HEK293 (cell line): ENCODE measurements at regions not wholly inside any gene's neighbourhood (a gene's known extent, or its start where the extent isn't known, plus 50 kb on each side); places are given as distances from the start of the nearest gene placed in this dataset.

Experiments used
- CTCF ChIA-PET: fragments of 350-600 bp; formaldehyde crosslinking; extraction: SDS; loops from one replicate; lab custom pipeline; 2021; ENCODE audit warnings: antibody characterized with exemption; lab: Yijun Ruan, JAX
- POLR2A ChIA-PET: fragments of 300-600 bp; formaldehyde crosslinking; extraction: SDS; loops from one replicate; lab custom pipeline; 2020; ENCODE audit warnings: antibody characterized with exemption, inconsistent platforms; lab: Yijun Ruan, JAX
- H3K27ac ChIP-seq: fragments of 200-500 bp; sonication (Bioruptor generic); 2 replicates; pipeline ENCODE4 v1.5.1; 2014; ENCODE audit warnings: low read depth, low read length, control low read depth, inconsistent platforms; ENCODE audit errors: extremely low read depth
- H3K36me3 ChIP-seq, 2 experiments: fragments of 200-500 bp in 1 of 2; sonication (Bioruptor generic) in 1 of 2; 1 replicate in 1 of 2; 2 replicates in 1 of 2; pipeline ENCODE4 v1.5.1; 2014 to 2017; ENCODE audit warnings: inconsistent platforms in 2 of 2, low read length in 2 of 2; ENCODE audit not compliant: control insufficient read depth in 2 of 2, insufficient read depth in 1 of 2
- H3K4me1 ChIP-seq: fragments of 200-500 bp; sonication (Bioruptor generic); 2 replicates; pipeline ENCODE4 v1.5.1; 2014; ENCODE audit warnings: mild to moderate bottlenecking, low read length, inconsistent platforms; ENCODE audit not compliant: control insufficient read depth, insufficient read depth
- H3K4me3 ChIP-seq: 2 replicates; pipeline ENCODE4 v1.5.1; 2011; ENCODE audit warnings: low read depth, mild to moderate bottlenecking, control low read depth, low read length, moderate library complexity
- H3K9me3 ChIP-seq: fragments of 200-500 bp; sonication (Bioruptor generic); 2 replicates; pipeline ENCODE4 v1.5.1; 2014; ENCODE audit warnings: low read depth, low read length, inconsistent platforms; ENCODE audit not compliant: control insufficient read depth, insufficient read depth
- KLF7 ChIP-seq: fragments of 450-650 bp; formaldehyde crosslinking; IDR thresholded peaks from 2 replicates; pipeline ENCODE4 v1.5.1; 2016; ENCODE audit warnings: missing biosample characterization, missing genetic modification characterization, borderline replicate concordance
- OVOL3 ChIP-seq: fragments of 450-650 bp; formaldehyde crosslinking; IDR thresholded peaks from 2 replicates; pipeline ENCODE4 v1.5.1; 2016; ENCODE audit warnings: missing biosample characterization, missing genetic modification characterization
- REPIN1 ChIP-seq: fragments of 450-650 bp; formaldehyde crosslinking; IDR thresholded peaks from 2 replicates; pipeline ENCODE4 v1.5.1; 2017; ENCODE audit warnings: missing biosample characterization, missing genetic modification characterization, low read depth
- ZNF223 ChIP-seq: fragments of 450-650 bp; formaldehyde crosslinking; IDR thresholded peaks from 2 replicates; pipeline ENCODE4 v1.5.1; 2016; ENCODE audit warnings: missing biosample characterization, missing genetic modification characterization
- ZNF830 ChIP-seq: fragments of 450-650 bp; IDR thresholded peaks from 2 replicates; pipeline ENCODE4 v1.5.0; 2018; ENCODE audit warnings: missing biosample characterization, missing genetic modification characterization, low read depth, mild to moderate bottlenecking, moderate library complexity
- TF ChIP-seq, protein P1 (sequence below): fragments of 450-650 bp; IDR thresholded peaks from 2 replicates; pipeline ENCODE4 v1.5.1; 2018; ENCODE audit warnings: missing biosample characterization, missing genetic modification characterization

DNA sequence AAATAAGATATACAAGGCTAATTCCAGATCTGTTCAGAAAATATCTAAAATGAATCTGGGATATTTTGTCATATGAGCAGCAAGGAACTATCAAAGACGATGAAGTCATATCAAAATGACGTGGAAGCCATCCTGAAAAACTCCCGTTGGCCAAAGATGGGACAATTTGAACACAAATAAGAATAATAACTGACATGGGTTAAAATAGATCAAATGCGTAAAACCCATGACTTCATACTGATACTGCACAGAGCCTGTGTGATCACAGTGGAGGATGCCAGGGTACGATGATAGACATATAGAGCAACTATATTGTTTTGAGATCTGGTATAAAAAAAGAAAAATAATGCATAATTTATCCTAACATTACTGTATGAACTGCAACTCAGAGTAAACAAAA is 51.0 kb upstream of the PIP5K1B start:
- Histone ChIP-seq H3K9me3 (no peaks in the 10 kb centered on the region), H3K27ac (no peak overlapping the region), H3K4me1 (no peaks in the 10 kb centered on the region), H3K4me3 (no peak overlapping the region), H3K36me3 (no peaks in the 10 kb centered on the region)
- TF ChIP-seq ZNF223 (tag by site-specific recombination) (no peak), KLF7 (tag by site-specific recombination) (no peak), OVOL3 (tag by site-specific recombination) (no peak), ZNF830 (tag by site-specific recombination) (no peak), REPIN1 (tag by site-specific recombination) (no peak)
- TF ChIP-seq, protein P1, sequence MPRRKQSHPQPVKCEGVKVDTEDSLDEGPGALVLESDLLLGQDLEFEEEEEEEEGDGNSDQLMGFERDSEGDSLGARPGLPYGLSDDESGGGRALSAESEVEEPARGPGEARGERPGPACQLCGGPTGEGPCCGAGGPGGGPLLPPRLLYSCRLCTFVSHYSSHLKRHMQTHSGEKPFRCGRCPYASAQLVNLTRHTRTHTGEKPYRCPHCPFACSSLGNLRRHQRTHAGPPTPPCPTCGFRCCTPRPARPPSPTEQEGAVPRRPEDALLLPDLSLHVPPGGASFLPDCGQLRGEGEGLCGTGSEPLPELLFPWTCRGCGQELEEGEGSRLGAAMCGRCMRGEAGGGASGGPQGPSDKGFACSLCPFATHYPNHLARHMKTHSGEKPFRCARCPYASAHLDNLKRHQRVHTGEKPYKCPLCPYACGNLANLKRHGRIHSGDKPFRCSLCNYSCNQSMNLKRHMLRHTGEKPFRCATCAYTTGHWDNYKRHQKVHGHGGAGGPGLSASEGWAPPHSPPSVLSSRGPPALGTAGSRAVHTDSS (tag by site-specific recombination) = no peak
- POLR2A ChIA-PET = no interaction called here
- CTCF ChIA-PET = interaction anchor here (0.7 kb wide), 1 partner anchor 127 kb away, joined by 4 read pairs; no protein-coding TSS in a partner anchor
